HFFc6 (cell line): ENCODE measurements at regions not wholly inside any gene's neighbourhood (a gene's known extent, or its start where the extent isn't known, plus 50 kb on each side); places are given as distances from the start of the nearest gene placed in this dataset.

ENCODE experiments used
- DNase-seq: peaks from one replicate; pipeline ENCODE4 v3.0.0-alpha.2; 2018
- H3K27ac Mint-ChIP-seq: 2 replicates; pipeline ENCODE4 v1.8.0; 2020; ENCODE audit warnings: mild to moderate bottlenecking, mixed read lengths
- H3K27me3 Mint-ChIP-seq: 2 replicates; pipeline ENCODE4 v1.8.0; 2021; ENCODE audit warnings: mild to moderate bottlenecking, moderate library complexity, mixed read lengths; ENCODE audit not compliant: insufficient read depth
- H3K36me3 Mint-ChIP-seq: 2 replicates; pipeline ENCODE4 v1.8.0; 2021; ENCODE audit warnings: low read depth, mixed read lengths
- H3K4me1 Mint-ChIP-seq: 2 replicates; pipeline ENCODE4 v1.8.0; 2020; ENCODE audit warnings: low read depth, mixed read lengths
- H3K4me3 Mint-ChIP-seq: 2 replicates; pipeline ENCODE4 v1.8.0; 2020; ENCODE audit warnings: mild to moderate bottlenecking, moderate library complexity, mixed read lengths
- H3K9me3 Mint-ChIP-seq: 2 replicates; pipeline ENCODE4 v1.8.0; 2020; ENCODE audit warnings: mild to moderate bottlenecking, mixed read lengths
- CTCF ChIP-seq: fragments of 200-600 bp; sonication (generic); IDR thresholded peaks from 2 replicates; pipeline ENCODE4 v1.5.0; 2021; ENCODE audit warnings: antibody characterized with exemption, mild to moderate bottlenecking

- Mint-ChIP-seq H3K9me3 (no peaks in the 10 kb centered on the region), H3K4me1 (peaks cover 61% of the 10 kb centered on the region), H3K36me3 (peaks cover 6% of the 10 kb centered on the region; the same call in 1 of the 2 replicates), H3K27me3 (peaks cover 3% of the 10 kb centered on the region), H3K27ac (no peak overlapping the region), H3K4me3 (no peak overlapping the region)
- TF ChIP-seq CTCF = no peak
- DNase-seq = no peak
These were observed 265.5 kb upstream of the FZD8 start for GRCh38 chr10:35907548-35907947.

GRCh38 chr10:35906155-35906554 lies 264.1 kb upstream of the FZD8 start:
- peaks cover 6% of the 10 kb centered on the region; the same call in 1 of the 2 replicates for H3K36me3 Mint-ChIP-seq
- no peak overlapping the region for H3K4me3 Mint-ChIP-seq
- peaks cover 3% of the 10 kb centered on the region for H3K27me3 Mint-ChIP-seq
- peaks cover 47% of the 10 kb centered on the region for H3K4me1 Mint-ChIP-seq
- no peak for DNase-seq
- H3K9me3 Mint-ChIP-seq = no peaks in the 10 kb centered on the region
- H3K27ac Mint-ChIP-seq = no peak overlapping the region
- no peak for TF ChIP-seq CTCF

GRCh38 chr10:35903021-35903420 lies 260.9 kb upstream of the FZD8 start:
- Mint-ChIP-seq H3K4me1 (peaks cover 32% of the 10 kb centered on the region), H3K9me3 (no peaks in the 10 kb centered on the region), H3K27me3 (peaks cover 4% of the 10 kb centered on the region), H3K36me3 (peaks cover 6% of the 10 kb centered on the region; the same call in 1 of the 2 replicates), H3K27ac (no peak overlapping the region), H3K4me3 (no peak overlapping the region)
- DNase-seq = no peak
- no peak for TF ChIP-seq CTCF

GRCh38 chr10:35898716-35899440 lies 256.8 kb upstream of the FZD8 start:
- H3K27me3 Mint-ChIP-seq = peaks cover 1% of the 10 kb centered on the region
- no peak overlapping the region; the same call in 1 of the 2 replicates for H3K27ac Mint-ChIP-seq
- H3K9me3 Mint-ChIP-seq = no peaks in the 10 kb centered on the region
- no peak for DNase-seq
- no peak for TF ChIP-seq CTCF
- no peaks in the 10 kb centered on the region for H3K36me3 Mint-ChIP-seq
- peaks cover 43% of the 10 kb centered on the region for H3K4me1 Mint-ChIP-seq
- H3K4me3 Mint-ChIP-seq = no peak overlapping the region

GRCh38 chr10:35896001-35896400 lies 253.9 kb upstream of the FZD8 start:
- H3K9me3 Mint-ChIP-seq = no peaks in the 10 kb centered on the region
- peaks cover 1% of the 10 kb centered on the region for H3K27me3 Mint-ChIP-seq
- TF ChIP-seq CTCF = no peak
- H3K4me3 Mint-ChIP-seq = peak overlapping the region; percentile 36
- H3K27ac Mint-ChIP-seq = peak overlapping the region; percentile 11
- H3K4me1 Mint-ChIP-seq = peaks cover 48% of the 10 kb centered on the region
- H3K36me3 Mint-ChIP-seq = no peaks in the 10 kb centered on the region
- DNase-seq = peak; percentile 57
